Astrocyte of the cerebellum (primary cell): ENCODE measurements at regions not wholly inside any gene's neighbourhood (a gene's known extent, or its start where the extent isn't known, plus 50 kb on each side); places are given as distances from the start of the nearest gene placed in this dataset.

Experiments used
- DNase-seq: peaks from one replicate; pipeline ENCODE4 v3.0.0-alpha.2; 2011; ENCODE audit warnings: low read depth
- H3K4me3 ChIP-seq: 2 replicates; pipeline ENCODE4 v1.5.1; 2011; ENCODE audit warnings: mild to moderate bottlenecking, low read depth, low read length, moderate library complexity
- CTCF ChIP-seq: IDR thresholded peaks from 2 replicates; pipeline ENCODE4 v1.5.1; 2012; ENCODE audit warnings: low read length, low read depth, moderate library complexity, mild to moderate bottlenecking; ENCODE audit errors: missing control alignments
- in situ Hi-C: cut with HindIII; loops from 2 replicates; pipeline ENCODE4 v1.10.0; 2017; ENCODE audit warnings: low sequenced_read_pairs

- in situ Hi-C loops, result no loop called here
- H3K4me3 ChIP-seq, result no peak overlapping the region
- DNase-seq, result no peak
- TF ChIP-seq CTCF, result no peak
Observed at GRCh38 chr6:137702791-137703424, 164.2 kb upstream of the TNFAIP3 start.

- no peak for DNase-seq
- H3K4me3 ChIP-seq, result no peak overlapping the region
- no peak for TF ChIP-seq CTCF
- in situ Hi-C loops, result no loop called here
Observed at GRCh38 chr6:137704802-137705159, 162.3 kb upstream of the TNFAIP3 start.

- peak; percentile 91 for TF ChIP-seq CTCF
- in situ Hi-C loops, result no loop called here
- peak; percentile 18 for DNase-seq
Observed at GRCh38 chr6:137705160-137706082, 161.6 kb upstream of the TNFAIP3 start.

GRCh38 chr6:137706083-137706750, 160.8 kb upstream of the TNFAIP3 start:
- in situ Hi-C loops, result no loop called here
- DNase-seq, result no peak
- no peak overlapping the region for H3K4me3 ChIP-seq
- no peak for TF ChIP-seq CTCF

More at GRCh38 chr6:137705160-137706082, 161.6 kb upstream of the TNFAIP3 start:
- no peak overlapping the region for H3K4me3 ChIP-seq

- no peak overlapping the region for H3K4me3 ChIP-seq
- in situ Hi-C loops, result no loop called here
- no peak for DNase-seq
- TF ChIP-seq CTCF, result no peak
Observed at GRCh38 chr6:137707038-137707589, 159.9 kb upstream of the TNFAIP3 start.
